ENCODE measurements at regions not wholly inside any gene's neighbourhood (a gene's known extent, or its start where the extent isn't known, plus 50 kb on each side); places are given as distances from the start of the nearest gene placed in this dataset.

DNA sequence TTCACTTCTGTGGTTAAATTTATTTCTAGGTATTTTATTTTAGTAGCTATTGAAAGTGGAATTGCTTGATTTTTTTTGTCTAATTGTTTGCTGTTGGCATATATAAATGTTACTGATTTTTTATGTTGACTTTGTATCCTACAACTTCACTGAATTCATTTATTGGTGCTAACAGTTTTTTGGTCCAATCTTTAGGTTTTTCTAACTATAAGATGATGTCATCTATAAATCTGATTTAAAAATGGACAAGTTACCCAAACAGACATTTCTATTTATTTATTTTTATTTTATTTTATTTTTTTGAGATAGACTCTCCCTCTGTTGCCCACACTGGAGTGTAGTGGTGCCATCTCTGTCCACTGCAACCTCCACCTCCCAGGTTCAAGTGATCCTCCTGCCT, 162.3 kb downstream of the COX7C start:
- DNase-seq: no peak

DNA sequence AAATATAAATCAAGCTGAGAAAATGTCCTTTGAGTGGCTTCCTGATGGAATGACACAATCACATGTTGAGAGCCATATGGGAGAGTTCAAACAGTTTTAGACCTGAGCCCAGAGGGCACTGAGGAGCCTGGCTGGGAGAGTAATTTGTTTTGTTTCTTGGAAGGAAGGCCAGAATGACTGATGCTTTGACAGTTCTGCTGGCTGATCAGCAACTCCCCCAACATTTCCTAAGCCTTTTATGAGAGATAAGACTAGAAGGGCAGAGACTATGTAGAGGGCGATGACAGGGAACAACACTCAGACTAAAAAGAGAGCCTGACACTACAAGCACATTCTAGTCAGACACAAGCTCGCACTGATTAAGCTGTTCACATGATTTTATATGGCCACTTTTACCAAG, 169.2 kb downstream of the COX7C start:
- DNase-seq: no peak

DNA sequence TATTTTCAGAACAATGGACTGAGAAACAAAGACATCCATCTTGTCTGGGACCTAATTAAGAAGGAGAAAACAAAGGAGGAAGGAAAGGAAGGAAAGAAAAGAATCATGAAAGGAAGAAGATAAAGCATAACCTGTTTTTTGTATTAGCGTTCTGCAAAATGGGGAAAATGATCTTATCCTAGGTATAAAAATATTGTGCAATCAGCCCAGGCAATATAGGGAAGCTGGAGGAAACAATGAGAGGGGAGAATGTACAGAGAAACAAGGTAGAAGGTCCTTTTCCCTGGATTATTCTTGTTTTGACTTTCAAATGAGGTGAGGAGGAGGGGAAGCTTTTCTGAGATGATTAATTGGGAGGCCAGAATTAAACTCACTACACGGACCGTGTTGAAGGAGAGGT, 177.9 kb downstream of the COX7C start:
- DNase-seq: no peak

DNA sequence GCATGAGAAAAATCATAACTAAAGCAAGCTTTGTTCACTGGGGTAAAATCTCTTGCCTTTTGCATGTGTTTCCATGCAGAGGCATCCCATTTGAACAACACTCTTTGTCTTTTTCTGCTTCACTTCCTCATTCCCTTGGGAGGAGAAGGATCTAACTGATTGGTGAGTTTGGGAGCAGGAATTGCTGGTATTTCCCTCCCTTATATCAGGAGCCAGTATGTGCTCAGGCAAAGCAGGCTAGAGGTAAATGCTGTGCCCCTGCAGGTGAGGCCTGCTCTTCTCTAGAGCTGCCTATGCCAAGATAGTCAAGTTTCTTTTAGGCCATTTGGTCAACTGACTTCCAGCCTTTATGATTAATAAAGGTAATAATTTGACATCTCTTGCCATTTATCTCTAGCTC, 179.9 kb downstream of the COX7C start:
- DNase-seq: no peak

DNA sequence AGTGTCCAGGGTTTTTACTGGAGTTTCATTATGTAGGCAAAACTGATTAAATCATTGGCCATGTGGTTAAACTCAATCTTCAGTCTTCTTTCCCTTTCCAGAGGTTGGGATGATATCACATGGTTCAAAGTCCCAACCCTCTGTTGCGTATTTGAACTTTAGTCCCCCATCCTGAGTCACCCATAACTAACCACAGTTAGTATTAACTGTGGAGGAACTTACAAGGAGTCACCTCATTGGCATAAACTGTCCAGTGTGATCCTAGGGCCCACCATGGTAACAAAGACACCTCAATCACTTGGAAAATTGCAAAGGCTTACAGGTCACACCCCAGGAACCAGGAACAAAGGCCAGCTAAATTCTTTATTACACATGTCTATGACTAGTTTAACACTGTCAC, 188.5 kb downstream of the COX7C start:
- DNase-seq: no peak

DNA sequence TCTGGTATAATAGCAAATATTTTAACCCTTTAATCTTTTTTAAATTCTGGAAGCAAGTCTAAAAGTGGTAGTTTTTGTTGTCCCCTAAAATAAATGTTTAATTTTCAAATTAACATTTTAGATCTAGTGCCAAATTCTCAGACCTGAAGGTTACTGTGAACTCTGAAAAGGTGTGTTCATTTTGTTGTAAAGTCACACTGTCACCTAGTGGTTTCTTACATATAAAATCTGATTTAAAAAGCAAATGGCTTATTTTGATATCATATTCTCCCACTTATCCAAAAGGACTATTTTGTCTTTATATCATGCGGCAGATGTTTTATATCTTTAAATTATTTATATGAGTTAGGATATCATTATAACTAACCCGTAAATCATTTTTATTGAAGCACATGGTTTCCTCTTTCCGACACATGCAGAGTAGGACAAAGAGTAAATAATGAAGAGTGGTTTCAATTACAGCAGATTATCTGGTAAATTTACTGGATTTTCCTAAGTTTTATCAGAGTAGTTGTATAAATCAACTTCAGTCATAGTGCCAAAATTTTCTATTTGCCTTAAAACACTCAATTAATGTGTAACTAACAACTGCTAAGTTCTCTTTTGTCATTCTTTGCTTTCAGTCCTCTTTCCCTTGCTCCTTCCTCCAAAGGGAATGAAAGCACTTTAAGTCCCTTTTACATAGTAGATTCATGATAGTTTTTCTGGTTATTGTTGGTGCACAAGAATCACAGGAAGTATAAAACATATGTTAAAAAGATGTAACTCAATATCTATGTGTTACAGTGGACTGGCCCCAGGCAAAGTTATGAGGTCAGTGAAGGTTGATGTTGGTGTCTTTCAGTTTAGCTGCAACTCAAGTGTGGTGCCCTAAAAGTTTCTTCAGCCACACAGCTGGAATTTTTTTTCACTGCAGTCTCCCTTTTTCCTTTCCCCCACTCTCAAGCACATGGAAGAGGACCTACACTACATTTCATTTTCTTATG, 189.6 kb downstream of the COX7C start:
- DNase-seq: no peak

DNA sequence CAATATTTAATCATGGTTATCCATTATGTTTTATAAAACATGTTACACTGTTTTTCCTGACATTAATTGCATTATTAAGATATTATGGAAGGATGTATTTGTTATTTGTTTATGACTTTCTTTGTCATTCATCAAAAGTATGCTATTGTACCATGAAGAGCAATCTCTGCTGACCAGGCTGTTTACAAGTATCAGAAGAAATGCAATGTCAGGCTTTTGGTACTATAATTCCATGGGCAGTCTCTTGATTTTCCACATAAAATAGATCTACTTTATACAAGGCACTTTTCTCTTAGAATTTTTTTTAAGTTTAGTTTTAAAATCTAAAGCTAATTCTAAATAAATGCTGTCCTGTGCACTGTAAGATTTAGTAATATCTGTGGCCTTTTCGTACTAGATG, 196.6 kb downstream of the COX7C start:
- no peak for DNase-seq

DNA sequence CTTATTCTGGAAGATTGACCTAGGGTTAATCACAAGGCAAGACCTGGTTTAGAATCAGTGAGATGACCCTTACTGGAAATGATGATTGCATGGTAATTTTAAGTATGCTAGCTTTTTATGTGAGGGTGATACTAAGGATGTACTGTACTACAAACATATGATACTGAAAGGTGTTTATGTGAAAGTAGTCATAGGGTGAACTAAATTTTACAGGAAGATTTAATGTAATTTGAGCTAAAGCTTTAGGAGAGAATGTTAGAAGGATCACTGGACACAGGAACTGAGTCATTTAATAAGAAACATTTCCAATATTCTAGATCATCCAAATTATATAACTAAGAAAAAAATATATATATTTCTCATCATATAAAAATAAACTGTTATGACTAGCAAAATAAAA, 197.2 kb downstream of the COX7C start:
- DNase-seq: no peak

DNA sequence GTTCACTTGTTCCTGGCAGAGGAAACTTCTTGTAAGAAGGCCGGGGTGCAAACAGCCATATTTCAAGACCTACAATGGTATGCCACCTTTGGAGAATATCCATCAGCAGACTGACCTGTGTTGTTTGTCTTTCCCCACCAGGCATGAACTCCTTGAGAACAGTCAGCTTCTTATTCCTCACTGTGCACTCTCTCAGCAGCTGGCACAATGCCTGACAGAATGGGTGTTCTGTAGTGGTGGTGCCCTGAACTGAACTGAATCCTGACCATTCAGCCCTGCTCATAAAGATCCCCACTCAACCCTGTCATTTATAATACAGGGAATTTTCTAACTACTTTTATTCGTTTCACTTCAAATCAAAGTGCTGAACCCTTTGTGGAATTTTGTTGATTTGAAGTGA, 206.9 kb downstream of the COX7C start:
- no peak for DNase-seq

DNA sequence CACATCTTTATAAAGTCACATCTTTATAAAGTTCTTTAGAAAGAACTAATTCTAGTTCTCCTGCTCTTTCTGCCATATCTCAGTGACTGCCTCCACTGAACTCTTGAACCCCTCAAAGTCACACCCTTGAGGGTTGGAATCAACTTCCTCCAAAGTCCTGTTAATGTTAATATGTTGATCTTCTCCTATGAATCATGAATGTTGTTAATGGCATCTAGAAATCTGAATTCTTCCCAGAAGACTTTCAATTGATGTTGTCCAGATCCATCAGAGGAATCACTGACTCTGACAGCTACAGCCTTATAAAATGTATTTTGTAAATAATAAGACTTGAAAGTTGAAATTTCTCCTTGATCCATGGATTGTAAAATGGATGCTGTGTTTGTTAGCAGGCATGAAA, 213.4 kb downstream of the COX7C start:
- no peak for DNase-seq

DNA sequence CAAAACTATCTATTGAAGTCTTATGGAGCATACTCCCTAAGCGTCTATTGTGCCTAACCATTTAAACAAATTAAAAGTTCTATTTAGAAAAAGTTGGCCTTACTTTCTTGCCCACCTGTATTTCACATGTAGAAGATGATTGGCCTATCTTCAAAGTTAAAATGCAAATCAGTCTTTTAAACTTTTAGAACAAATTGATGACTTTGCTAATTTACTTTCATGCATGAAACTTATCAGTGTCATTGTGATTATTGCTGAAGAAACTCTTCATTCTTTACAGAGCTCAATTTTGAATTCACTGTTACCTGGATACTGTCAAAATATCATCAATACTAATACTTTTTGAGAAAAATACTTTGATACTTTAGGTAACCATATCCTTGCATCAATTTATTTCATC, 216.1 kb downstream of the COX7C start:
- no peak for DNase-seq

DNA sequence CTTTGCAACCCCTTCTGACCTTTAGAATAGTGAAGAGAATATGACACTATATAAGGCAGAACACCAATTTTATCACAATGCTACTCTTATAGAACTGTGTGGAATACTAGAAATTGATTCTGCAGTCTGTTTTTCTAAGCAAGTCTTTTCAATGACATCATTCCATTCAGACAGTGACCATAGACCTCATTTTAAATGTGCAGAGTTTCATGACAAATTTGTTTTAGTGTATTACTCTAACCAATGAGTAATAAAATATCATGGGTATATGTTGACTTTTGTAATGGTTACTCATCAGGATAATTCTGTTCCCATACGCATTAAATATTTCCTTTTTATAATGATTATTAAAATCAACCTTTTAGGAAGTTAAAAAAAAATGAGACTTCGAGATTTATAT, 219.9 kb downstream of the COX7C start:
- no peak for DNase-seq

DNA sequence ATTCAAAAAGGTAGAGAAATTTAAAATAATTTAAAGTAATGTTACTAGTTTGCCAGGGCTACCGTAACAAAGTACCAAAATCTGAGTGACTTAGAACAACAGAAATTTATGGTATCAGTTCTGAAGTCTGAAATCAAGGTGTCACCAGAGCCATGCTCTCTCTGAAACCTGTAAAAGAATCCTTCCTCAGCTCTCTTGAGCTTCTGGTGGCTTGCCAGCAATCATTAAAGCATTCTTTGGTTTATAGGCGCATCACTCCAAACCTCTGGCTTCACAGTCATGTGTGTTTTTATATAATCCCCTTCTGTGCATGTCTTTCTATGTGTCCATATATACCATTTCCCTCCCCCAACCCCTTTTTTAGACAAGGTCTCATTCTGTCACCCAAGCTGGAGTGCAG, 220.3 kb downstream of the COX7C start:
- DNase-seq: no peak

DNA sequence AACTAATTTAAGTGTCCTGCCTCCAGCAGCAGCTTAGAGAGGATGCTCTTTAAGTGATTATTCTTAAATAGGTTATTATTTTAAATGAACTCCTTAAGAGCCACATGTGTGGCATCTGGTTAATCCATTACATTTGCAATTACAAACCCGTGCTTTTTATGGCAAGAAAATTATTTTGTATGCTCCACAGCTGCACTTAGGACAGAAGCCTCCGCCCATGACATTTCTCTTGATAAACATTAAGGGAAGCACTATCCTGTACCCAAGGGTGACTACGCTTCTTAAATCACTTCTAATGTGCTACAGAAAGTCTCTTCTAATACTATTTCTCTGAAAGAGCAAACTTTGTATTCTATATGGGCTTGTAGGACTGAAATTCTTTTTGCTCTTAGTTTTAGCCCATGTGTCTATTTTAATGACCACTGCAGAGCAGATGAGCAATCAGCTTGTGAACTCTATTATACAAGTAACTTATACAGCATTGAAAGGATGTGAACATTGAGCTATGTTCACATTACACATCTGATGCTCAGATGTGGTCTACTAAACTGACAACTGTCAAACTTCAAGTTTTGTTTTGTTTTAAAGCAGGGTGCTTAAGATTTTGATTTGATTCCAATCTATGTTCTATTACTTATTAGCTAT, 223.4 kb downstream of the COX7C start:
- DNase-seq: no peak

DNA sequence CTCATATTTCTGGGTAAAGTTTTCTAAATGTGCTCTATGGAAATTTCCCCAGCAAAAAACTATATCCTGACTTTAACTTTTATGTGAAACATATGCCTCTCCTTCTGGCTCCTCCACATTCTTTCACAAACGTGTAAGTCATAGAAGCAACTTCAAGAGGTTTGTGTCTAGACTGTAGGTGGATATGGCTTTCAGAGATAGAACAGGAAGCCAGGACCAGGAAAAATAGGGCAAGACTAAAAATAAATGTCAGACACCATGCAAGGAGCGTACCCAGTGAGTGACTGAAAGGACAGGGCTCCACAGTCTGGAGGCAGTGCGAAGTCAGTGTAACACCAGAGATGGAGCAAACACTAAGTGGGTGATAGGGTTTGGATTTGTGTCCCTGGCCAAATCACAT, 240.7 kb downstream of the COX7C start:
- no peak for DNase-seq

DNA sequence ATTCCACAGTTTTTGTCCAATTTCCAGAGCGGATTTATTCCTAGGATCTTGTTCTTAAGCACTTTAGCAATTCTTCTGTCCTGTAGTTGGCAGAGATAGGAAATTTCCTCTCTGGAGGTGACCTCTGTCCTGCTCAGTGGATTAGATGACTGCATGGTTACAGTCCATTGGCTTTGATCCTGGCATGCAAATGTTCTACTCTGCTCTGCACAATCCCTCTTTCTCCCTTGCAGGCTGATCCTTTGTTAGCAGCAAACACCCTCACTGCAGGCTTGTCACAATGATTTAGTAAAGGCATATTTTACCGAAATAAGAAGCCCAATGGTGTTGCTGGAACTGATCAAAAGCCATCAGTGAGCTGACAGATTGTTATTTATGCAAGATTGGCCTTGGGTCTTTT, 243.8 kb downstream of the COX7C start:
- peak; percentile 23 for DNase-seq

DNA sequence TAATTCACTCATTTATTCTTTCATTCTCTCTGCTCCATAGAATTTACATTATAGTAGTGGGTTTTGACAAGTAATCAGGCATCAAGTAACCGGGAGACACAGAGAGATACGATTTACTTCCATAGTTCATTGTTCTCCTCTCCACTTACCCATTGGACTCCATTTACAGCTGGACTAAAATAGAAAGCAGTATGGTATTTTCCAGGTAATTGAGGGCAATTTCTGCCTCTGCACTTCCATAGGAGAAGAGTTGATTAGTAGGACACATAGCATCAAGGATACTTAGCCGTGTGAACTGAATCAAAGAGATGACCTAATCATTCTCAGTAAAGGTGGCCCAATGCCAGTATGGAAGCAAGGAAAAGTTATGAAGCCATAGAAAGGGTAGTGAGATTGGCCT, 244.4 kb downstream of the COX7C start:
- DNase-seq: no peak

DNA sequence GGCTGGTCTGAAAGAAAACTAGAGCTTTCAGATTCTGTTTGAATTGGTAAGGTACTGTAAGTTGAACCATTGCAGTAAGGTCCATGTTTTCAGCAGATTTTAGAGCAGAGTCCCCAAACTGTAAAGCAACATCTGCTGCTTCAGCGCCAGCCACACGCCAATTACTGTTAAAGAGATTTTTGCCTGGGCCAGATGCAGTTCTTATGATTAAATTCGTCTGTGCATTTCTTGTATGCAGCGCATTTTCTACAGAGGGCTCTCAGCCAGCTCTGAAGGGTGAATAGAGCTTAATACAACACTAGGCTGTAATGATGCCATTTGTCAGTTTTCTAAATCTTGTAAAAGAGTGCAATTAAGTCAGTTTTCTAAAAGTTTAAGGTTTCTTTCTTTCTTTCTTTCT, 246.3 kb downstream of the COX7C start:
- DNase-seq: peak; percentile 39

DNA sequence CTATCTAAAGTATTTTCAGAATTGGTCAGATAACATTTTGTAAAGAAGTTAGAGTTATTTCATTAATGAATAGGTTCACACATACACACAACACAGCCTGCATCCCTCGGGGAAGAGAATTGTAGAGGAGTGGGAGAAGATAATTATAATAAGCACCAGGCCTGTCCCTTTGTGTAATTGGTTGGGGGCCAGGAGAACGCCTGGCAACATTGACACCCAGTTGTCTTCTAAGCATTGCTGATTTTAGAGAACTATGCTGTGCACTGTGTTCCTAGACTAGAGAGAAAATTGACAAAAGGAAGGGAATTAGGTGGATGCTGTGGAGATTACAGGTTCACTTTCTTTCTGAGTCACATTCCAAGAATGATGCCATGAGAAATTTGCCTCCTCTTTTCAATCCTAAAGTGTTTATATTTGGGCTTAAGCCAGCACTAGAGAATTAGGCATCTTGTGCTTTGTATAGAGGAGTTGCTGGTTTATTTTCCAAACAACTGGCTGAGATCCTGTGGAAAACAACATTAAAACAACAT, 247.6 kb downstream of the COX7C start:
- no peak for DNase-seq

DNA sequence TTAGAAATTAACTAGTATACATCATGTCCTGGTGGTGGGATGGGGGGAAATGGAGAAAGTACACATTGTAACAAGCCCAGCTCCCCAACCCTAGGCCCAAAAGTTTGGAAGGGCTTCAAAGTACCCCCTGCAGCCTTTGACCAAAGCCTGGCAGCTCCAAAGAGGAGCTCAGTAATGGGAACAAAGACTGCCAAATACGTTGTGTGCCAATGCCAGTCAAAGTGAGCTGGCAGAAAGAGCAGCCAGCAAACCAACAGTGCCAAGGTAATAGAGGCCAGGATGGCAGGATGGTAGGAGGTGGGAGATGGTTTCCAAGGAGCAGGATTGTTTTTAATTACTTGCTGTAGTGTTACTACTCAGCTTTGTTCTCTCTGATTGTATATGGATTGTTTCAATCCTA, 248.3 kb downstream of the COX7C start:
- no peak for DNase-seq

DNA sequence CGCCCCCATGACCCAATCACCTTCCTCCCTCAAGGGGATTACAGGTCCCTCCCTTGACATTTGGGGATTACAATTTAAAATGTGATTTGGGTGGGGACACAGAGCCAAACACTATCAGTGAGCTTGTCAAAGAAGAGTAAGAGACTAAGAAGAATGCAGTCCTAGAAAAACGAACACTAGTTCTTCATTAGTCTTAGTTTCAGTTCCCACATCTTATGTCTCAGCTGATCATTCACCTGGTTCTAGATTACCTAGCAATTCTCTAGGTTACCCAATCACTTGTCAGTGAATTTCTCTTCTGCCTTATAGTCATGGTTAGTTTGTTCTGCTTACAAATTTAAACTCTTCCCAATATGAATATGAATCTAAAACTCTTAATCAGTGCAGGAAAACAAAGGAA, 251.5 kb downstream of the COX7C start:
- no peak for DNase-seq

DNA sequence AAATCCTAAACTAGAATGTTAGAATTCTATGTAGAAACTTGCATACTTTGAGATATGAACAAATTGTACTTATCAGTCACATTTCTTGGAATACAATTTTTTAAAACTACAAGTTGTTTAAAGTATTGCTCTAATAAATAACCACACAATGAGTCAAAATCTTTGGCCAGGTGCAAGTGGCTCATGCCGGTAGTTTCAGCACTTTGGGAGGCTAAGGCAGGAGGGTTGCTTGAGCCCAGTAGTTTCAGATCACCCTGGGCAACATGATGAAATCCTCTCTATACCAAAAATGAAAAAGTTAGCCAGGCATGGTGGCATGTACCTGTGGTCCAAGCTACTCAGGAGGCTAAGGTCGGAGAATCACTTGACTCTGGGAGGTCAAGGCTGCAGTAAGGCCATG, 257.8 kb downstream of the COX7C start:
- no peak for DNase-seq

DNA sequence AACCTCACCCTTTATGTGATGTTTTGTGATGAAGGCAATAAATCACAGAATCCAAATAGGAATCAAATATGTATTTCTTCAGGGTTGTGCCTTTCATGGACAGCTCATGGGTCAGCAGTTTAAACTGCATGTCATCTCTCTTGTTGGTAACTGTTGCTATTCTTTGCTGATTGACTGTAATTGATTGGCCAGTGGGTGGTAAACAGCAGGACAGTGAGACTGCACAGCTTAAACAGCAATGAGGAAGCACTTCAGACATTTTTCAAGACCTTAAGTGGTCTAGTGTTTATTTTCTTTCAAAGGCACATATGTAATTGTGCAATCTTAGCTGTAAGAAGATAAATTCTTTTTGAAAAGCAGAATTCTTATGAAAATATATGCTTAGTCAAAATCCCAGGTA, 260.5 kb downstream of the COX7C start:
- no peak for DNase-seq

Data from muscle of arm (tissue), 1 donor.